Esophagus squamous epithelium (tissue), 4 donors: ENCODE measurements at regions not wholly inside any gene's neighbourhood (a gene's known extent, or its start where the extent isn't known, plus 50 kb on each side); places are given as distances from the start of the nearest gene placed in this dataset.

Experiments used
- POLR2A ChIP-seq, 4 donors: fragments of 450-650 bp; IDR thresholded peaks; one replicate each; pipeline ENCODE4 v1.6.1; 2017; ENCODE audit warnings: antibody characterized with exemption in 4 of 4, mild to moderate bottlenecking in 4 of 4, moderate library complexity in 3 of 4
- TF ChIP-seq, protein P1 (sequence below), 6 experiments: fragments of 450-650 bp in 4 of 6; fragments of 200-600 bp in 2 of 6; sonication (generic) in 2 of 6; IDR thresholded peaks; one replicate each; pipeline ENCODE4 v1.5.1; 2016 to 2019; ENCODE audit warnings: antibody characterized with exemption in 6 of 6, mild to moderate bottlenecking in 4 of 6, moderate library complexity in 4 of 6

DNA sequence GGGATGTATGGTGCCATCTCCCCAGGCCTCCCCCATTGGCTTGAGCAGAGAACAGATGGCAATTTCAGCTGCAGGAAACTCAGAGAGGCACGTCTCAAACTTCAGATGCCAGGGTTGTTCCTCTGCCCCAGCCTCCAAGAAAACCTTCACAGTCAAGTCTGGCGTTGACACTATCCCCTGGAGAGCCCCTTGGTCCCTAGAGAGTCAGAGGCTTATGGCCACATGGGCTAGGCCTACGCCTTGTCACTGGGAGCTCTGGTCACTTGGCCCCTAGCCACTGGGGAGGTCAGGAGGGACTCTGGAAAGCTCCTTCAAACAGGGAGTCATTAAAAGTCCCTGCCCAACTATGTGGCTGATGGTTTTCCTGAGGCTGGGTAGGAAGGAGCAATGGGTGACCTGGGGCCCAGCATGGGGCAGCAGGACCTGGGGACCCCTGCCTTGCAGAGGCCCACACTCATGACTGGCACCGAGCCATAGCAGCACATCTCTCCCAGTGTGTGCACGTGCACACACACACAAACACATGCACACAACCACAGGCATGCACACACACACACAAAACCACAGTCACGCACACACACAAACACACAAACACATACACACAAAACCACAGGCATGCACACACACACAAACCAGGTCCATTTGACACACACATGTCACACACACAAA is 144.2 kb downstream of the GADD45G start:
- TF ChIP-seq, protein P1, sequence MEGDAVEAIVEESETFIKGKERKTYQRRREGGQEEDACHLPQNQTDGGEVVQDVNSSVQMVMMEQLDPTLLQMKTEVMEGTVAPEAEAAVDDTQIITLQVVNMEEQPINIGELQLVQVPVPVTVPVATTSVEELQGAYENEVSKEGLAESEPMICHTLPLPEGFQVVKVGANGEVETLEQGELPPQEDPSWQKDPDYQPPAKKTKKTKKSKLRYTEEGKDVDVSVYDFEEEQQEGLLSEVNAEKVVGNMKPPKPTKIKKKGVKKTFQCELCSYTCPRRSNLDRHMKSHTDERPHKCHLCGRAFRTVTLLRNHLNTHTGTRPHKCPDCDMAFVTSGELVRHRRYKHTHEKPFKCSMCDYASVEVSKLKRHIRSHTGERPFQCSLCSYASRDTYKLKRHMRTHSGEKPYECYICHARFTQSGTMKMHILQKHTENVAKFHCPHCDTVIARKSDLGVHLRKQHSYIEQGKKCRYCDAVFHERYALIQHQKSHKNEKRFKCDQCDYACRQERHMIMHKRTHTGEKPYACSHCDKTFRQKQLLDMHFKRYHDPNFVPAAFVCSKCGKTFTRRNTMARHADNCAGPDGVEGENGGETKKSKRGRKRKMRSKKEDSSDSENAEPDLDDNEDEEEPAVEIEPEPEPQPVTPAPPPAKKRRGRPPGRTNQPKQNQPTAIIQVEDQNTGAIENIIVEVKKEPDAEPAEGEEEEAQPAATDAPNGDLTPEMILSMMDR (IDR thresholded peaks at IDR 0.05) = no peak
- no peak for TF ChIP-seq POLR2A (IDR thresholded peaks at IDR 0.05)
